22Rv1 (cell line): ENCODE measurements at regions not wholly inside any gene's neighbourhood (a gene's known extent, or its start where the extent isn't known, plus 50 kb on each side); places are given as distances from the start of the nearest gene placed in this dataset.

ENCODE experiments used
- ZFX ChIP-seq: fragments of 450-650 bp; IDR thresholded peaks from 2 replicates; pipeline ENCODE4 v1.6.1; 2017; ENCODE audit warnings: antibody characterized with exemption, borderline replicate concordance
- TF ChIP-seq, protein P1 (sequence below): fragments of 450-650 bp; IDR thresholded peaks from 2 replicates; pipeline ENCODE4 v1.5.1; 2017; ENCODE audit warnings: mild to moderate bottlenecking

DNA sequence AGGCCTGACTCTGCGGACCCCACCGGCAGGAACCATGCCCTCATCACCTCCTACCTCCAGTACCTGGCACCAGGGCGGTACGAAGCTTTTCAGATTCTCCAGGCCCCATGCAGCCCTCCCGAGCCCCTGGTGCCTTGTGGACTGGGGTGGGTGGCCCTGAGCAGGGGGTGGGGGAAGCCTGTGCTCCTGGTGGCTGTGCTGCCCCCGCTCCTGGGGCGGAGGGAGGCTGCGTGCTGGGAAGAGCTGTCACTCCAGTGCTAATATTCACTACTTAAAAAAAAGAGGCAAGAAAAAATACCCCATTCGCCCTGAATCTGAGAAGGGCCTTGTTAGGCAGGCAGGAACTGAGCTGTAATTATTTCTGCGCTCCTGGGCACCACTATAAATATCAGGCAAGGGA lies 111.8 kb downstream of the ENGASE start:
- TF ChIP-seq, protein P1, sequence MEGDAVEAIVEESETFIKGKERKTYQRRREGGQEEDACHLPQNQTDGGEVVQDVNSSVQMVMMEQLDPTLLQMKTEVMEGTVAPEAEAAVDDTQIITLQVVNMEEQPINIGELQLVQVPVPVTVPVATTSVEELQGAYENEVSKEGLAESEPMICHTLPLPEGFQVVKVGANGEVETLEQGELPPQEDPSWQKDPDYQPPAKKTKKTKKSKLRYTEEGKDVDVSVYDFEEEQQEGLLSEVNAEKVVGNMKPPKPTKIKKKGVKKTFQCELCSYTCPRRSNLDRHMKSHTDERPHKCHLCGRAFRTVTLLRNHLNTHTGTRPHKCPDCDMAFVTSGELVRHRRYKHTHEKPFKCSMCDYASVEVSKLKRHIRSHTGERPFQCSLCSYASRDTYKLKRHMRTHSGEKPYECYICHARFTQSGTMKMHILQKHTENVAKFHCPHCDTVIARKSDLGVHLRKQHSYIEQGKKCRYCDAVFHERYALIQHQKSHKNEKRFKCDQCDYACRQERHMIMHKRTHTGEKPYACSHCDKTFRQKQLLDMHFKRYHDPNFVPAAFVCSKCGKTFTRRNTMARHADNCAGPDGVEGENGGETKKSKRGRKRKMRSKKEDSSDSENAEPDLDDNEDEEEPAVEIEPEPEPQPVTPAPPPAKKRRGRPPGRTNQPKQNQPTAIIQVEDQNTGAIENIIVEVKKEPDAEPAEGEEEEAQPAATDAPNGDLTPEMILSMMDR: no peak
- no peak for TF ChIP-seq ZFX
